ENCODE measurements at regions not wholly inside any gene's neighbourhood (a gene's known extent, or its start where the extent isn't known, plus 50 kb on each side); places are given as distances from the start of the nearest gene placed in this dataset.

- TF ChIP-seq CTCF (IDR thresholded peaks at IDR 0.05; ENCODE audit: low read length, missing control alignments) = no peak
- no peak for DNase-seq (ENCODE audit: low read depth)
- no peak overlapping the region for H3K4me3 ChIP-seq (replicated peaks; ENCODE audit: low read depth, low read length)
Observed at GRCh38 chr9:29866556-29866955, 2293.3 kb upstream of the C9orf72 start.

GRCh38 chr9:29873579-29873978 lies 2300.3 kb upstream of the C9orf72 start:
- no peak overlapping the region for H3K4me3 ChIP-seq (replicated peaks; ENCODE audit: low read depth, low read length)
- no peak for DNase-seq (ENCODE audit: low read depth)
- TF ChIP-seq CTCF (IDR thresholded peaks at IDR 0.05; ENCODE audit: low read length, missing control alignments) = no peak

GRCh38 chr9:29875547-29875946 lies 2302.3 kb upstream of the C9orf72 start:
- no peak for TF ChIP-seq CTCF (IDR thresholded peaks at IDR 0.05; ENCODE audit: low read length, missing control alignments)
- DNase-seq (ENCODE audit: low read depth) = no peak
- H3K4me3 ChIP-seq (replicated peaks; ENCODE audit: low read depth, low read length) = no peak overlapping the region

GRCh38 chr9:29882767-29883166 lies 2309.5 kb upstream of the C9orf72 start:
- H3K4me3 ChIP-seq (replicated peaks; ENCODE audit: low read depth, low read length) = no peak overlapping the region
- DNase-seq (ENCODE audit: low read depth) = no peak
- TF ChIP-seq CTCF (IDR thresholded peaks at IDR 0.05; ENCODE audit: low read length, missing control alignments) = no peak

GRCh38 chr9:29906065-29906464 lies 2332.8 kb upstream of the C9orf72 start:
- no peak overlapping the region for H3K4me3 ChIP-seq (replicated peaks; ENCODE audit: low read depth, low read length)
- no peak for TF ChIP-seq CTCF (IDR thresholded peaks at IDR 0.05; ENCODE audit: low read length, missing control alignments)
- DNase-seq (ENCODE audit: low read depth) = no peak

- no peak for DNase-seq (ENCODE audit: low read depth)
- TF ChIP-seq CTCF (IDR thresholded peaks at IDR 0.05; ENCODE audit: low read length, missing control alignments) = no peak
- no peak overlapping the region for H3K4me3 ChIP-seq (replicated peaks; ENCODE audit: low read depth, low read length)
Observed at GRCh38 chr9:29928072-29928471, 2354.8 kb upstream of the C9orf72 start.

GRCh38 chr9:29939559-29939958 lies 2366.3 kb upstream of the C9orf72 start:
- no peak overlapping the region for H3K4me3 ChIP-seq (replicated peaks; ENCODE audit: low read depth, low read length)
- no peak for TF ChIP-seq CTCF (IDR thresholded peaks at IDR 0.05; ENCODE audit: low read length, missing control alignments)
- DNase-seq (ENCODE audit: low read depth) = no peak

All from fibroblast of pulmonary artery (primary cell).